ENCODE measurements at regions not wholly inside any gene's neighbourhood (a gene's known extent, or its start where the extent isn't known, plus 50 kb on each side); places are given as distances from the start of the nearest gene placed in this dataset.

DNA sequence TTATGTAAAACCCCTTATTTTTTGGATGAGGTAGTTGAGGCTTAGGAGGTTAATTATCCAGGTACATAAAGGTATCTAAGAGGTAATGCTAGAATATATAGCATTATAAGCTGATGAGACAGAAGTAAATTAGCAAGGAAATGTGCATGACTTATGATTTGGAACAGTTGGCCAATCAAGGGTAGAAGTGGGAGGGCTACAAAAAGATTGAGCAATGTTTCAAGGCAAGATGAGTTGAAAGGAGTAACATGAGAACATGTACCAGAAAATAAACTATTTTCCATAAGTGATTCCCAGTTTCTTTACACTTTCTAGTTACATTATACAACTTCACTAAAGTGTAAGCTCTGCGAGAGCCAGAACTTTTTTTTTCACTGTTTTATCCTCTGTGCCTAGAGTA, 290.9 kb downstream of the LRIG3 start:
- no peak overlapping the region for H3K4me3 ChIP-seq (ENCODE audit: low read depth, low read length)
- TF ChIP-seq, protein P1, sequence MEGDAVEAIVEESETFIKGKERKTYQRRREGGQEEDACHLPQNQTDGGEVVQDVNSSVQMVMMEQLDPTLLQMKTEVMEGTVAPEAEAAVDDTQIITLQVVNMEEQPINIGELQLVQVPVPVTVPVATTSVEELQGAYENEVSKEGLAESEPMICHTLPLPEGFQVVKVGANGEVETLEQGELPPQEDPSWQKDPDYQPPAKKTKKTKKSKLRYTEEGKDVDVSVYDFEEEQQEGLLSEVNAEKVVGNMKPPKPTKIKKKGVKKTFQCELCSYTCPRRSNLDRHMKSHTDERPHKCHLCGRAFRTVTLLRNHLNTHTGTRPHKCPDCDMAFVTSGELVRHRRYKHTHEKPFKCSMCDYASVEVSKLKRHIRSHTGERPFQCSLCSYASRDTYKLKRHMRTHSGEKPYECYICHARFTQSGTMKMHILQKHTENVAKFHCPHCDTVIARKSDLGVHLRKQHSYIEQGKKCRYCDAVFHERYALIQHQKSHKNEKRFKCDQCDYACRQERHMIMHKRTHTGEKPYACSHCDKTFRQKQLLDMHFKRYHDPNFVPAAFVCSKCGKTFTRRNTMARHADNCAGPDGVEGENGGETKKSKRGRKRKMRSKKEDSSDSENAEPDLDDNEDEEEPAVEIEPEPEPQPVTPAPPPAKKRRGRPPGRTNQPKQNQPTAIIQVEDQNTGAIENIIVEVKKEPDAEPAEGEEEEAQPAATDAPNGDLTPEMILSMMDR (IDR thresholded peaks at IDR 0.05; ENCODE audit: low read depth, low read length), result no peak

DNA sequence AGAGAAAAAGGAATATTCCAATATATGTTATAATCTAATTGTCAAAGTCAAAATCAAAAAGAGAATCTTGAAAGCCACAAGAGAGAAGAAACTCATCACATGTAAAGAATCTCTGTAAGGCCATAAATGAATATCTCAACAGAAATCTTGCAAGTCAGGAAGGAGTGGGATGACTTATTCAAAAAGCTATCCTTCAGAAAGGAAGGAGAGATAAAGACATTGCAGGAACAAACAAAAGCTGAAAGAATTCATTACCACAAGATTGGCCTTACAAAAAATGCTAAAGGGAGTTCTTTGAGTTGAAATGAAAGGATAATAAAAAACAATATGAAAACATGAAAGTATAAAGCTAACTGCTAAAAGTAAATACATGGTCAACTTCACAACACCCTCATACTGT, 286.8 kb downstream of the LRIG3 start:
- TF ChIP-seq, protein P1 (IDR thresholded peaks at IDR 0.05; ENCODE audit: low read depth, low read length), result no peak

DNA sequence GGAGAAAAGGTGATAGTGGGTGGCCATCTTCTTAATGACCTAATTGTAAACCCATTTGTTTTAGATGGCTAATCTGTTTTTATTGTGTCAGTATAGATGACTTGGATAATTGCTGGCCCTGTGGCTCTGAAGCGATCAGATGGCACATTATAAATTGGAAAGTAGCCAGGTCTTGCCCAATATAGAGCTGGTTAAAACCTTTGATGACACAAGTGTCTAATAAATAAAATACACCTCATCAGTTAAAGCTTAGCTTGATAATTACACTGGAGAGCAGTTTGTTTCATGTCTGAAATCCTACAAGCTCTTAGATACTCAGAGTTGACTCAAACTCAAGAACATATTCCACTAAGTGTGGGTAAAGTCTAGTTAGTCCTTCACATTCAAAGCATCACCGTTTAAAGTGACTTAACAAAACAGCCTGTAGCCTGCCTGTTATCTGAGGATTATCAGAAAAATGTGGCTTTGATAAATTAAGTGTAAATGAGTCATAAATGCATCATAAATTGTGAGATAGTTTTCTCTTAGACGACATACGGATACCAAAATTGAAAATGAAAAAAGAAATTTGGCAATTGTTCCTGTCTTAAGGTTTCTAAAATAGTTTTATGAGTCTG, 280.9 kb downstream of the LRIG3 start:
- H3K4me3 ChIP-seq (ENCODE audit: low read depth, low read length), result no peak overlapping the region

More for the DNA sequence above, 286.8 kb downstream of the LRIG3 start:
- no peak overlapping the region for H3K4me3 ChIP-seq (ENCODE audit: low read depth, low read length)

DNA sequence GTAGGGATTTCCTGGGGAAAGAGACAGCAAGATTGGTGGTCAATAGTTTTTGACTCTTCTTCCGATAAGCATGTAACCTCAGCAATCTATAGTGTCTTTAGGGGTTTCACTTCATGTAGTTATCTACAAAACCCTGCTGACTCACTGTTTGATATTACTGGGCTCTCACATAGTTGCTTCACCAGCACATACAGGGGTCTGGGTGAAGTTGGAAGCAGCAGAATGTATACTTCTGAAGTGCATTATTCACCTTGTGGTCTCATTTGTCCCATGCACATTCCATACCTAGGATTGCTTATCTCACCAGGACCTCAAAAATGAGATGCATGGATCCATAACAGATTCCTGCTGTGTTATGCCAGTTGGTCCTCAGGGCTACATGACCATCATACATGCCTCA, 280.0 kb downstream of the LRIG3 start:
- TF ChIP-seq, protein P1 (IDR thresholded peaks at IDR 0.05; ENCODE audit: low read depth, low read length), result no peak
- no peak overlapping the region for H3K4me3 ChIP-seq (ENCODE audit: low read depth, low read length)

More for the DNA sequence above, 280.9 kb downstream of the LRIG3 start:
- TF ChIP-seq, protein P1 (IDR thresholded peaks at IDR 0.05; ENCODE audit: low read depth, low read length), result no peak

DNA sequence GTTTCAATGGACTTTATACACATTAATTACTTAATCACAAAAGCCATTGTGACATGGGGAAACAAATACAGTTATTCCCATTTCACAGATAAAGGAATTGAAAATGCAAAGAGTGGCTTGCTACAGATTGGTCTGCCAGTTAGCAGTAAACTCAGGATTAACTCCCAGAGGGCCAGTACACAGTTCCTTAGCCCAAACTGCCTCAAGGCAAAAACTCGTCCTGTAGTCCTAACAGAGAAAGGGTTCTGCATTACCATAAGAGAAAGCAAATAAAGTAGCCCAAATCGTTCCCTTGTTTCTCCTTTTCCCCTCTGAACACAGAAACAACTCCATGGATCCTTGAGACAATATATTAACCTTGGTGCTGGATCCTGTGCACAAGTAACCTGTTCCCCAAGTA, 274.4 kb downstream of the LRIG3 start:
- TF ChIP-seq, protein P1 (IDR thresholded peaks at IDR 0.05; ENCODE audit: low read depth, low read length), result no peak
- H3K4me3 ChIP-seq (ENCODE audit: low read depth, low read length), result no peak overlapping the region

DNA sequence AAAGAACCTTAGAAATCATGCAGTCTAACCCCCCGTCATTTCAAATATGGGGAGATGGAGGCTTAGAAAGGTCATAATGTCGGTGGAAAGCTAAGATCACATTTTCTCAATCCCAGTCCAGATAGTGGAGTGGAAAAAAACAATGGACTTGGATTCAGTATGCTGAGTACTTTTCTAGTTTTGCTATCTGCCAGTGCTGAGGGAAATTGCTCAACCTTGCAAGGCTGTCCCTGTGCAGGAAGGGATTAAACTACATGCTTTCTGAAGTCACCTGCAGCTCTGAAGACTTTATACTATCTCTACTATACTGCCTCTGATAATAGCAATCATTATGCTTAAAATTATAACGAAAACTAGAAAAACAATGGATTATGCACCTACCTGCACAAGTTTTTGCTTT, 272.8 kb downstream of the LRIG3 start:
- TF ChIP-seq, protein P1 (IDR thresholded peaks at IDR 0.05; ENCODE audit: low read depth, low read length), result no peak
- no peak overlapping the region for H3K4me3 ChIP-seq (ENCODE audit: low read depth, low read length)

DNA sequence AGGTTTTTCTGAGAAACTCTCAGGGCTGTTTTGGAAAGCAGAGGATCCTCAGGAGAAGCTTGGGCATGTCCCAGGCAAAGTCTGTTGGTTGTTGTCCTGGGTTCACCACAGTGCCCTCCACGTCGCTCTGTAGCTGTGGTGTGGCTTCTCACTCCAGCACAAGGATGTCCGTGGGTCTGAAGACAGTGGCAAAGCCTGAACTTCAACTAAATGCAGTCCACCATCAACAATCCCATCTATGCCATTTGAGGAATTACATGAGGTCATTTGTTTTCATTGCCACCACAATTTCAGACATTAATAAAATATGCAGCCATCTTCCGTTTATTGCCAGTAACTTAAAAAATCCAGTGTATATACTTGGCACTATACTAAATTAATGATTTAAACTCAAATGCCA, 272.1 kb downstream of the LRIG3 start:
- TF ChIP-seq, protein P1 (IDR thresholded peaks at IDR 0.05; ENCODE audit: low read depth, low read length), result no peak
- H3K4me3 ChIP-seq (ENCODE audit: low read depth, low read length), result no peak overlapping the region

All from WI38 (cell line).